NCI-H1048 (cell line): ENCODE measurements at regions not wholly inside any gene's neighbourhood (a gene's known extent, or its start where the extent isn't known, plus 50 kb on each side); places are given as distances from the start of the nearest gene placed in this dataset.
"Not testable (repeated sequence)": the region's sequence is repeated elsewhere in the genome, so short reads cannot be mapped to it uniquely, and the experiment has no call there.

Source experiments
- DNase-seq: peaks from one replicate; lab custom pipeline; 2025; lab: John Stamatoyannopoulos, UW

DNA sequence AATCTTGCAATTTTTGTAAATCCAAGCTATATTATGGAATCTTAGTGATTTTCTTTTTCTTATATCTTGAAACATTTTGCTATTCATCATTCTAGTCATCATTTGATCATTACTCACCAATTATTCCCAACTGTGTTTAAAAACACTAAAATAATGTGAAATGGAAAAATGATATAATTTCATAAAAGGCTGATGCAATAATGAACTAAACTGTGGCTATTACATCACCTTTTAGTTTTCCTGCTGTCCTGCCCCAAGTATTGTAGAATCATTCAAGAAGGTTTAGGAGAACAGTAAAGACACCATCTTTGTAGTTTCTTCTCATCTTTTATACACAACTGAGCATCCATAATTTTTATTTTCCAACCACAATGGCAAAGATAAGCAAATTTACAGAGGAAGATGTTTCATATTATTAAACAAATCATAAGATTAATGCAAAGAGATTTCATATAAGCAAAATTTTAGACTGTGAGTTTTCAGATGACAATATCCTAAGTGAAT lies 431.0 kb upstream of the SLC30A5 start:
- DNase-seq: no peak

DNA sequence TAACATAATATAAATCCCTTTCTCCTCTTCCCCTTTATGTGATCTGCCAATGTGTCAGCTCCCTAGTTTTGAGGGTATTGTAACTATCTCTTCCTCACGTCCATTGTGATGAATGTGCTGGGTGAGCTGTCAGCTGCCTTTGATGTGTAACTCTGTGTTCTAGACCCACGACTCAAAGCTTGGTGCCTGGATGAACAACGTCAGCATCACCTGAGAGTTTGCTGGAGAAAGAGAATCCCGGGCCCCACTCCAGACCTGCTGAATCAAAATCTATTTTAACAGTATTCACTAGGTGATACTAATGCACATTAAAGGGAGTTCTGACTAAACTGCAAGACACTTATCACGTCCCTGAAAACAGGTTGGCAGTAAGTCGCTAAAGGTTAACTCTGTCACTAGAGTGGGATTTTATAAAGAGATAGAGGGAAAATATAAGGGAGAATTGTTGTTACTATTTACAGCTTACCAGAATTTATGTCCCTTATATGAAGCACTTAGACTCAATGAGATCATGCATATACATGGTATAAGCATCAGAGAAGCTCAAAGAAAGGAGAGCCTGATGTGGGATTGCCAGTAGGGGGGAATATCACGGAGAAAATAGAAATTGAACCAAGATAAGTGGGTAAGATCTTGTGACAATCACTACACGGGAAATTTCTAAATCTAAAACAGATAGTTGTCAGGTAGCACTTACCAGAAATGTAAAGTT lies 423.8 kb upstream of the SLC30A5 start:
- no peak for DNase-seq

DNA sequence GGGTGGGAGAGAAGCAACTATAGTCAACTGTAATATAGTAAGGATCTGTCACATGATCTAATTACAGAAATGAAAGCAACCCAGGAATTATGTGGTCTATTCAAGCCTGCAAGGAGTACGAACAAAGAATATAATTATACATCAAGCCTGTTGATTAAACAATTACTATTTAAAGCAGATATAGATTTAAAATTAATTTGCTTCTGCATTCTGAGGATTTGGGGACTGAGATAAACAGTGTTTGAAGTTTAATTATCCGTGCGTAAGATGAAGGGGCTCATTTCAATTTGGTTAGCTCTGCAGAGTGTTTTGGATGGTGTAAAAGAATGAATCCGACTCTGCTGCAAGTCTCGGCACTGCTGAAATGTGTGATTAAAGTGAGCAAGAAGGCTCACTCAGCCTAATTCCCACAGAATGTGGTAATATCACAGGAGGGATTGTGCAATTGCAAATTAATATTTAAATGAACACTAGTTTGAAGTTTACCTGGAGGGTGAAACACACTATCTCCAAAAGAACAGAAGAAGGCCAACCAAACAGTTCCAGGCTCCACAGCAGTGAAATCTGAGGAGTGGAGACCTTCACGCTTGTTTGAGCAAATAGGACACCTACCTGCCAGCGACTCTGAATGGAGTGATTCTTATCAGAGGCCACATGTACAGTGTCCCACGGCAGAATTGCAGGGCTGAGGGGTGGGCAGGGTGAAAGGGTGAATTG lies 420.6 kb upstream of the SLC30A5 start:
- DNase-seq: no peak

GRCh38 chr5:68673823-68674180 lies 420.0 kb upstream of the SLC30A5 start:
- DNase-seq: no peak

- DNase-seq: no peak
These were observed 414.8 kb upstream of the SLC30A5 start for GRCh38 chr5:68679041-68679440.

- no peak for DNase-seq
These were observed 413.4 kb upstream of the SLC30A5 start for GRCh38 chr5:68680366-68680765.

DNA sequence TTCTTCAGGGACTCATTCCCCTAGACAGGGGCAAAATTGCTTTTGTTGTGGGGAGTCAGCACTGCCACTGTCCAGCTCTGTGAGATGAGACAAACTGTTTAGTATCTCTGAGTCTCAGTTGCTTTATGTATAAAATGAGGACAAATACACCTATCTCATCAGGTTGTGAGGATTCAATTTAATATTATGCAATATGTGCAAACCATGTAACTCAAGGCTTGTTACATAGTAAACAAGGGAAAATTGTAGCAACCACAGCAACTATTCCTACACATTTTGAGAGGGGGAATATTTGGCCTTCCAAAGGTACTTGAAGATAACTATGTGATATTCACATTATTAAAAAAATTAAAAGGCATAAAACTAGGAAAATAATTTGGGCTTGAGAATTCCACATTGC lies 411.9 kb upstream of the SLC30A5 start:
- no peak for DNase-seq

DNA sequence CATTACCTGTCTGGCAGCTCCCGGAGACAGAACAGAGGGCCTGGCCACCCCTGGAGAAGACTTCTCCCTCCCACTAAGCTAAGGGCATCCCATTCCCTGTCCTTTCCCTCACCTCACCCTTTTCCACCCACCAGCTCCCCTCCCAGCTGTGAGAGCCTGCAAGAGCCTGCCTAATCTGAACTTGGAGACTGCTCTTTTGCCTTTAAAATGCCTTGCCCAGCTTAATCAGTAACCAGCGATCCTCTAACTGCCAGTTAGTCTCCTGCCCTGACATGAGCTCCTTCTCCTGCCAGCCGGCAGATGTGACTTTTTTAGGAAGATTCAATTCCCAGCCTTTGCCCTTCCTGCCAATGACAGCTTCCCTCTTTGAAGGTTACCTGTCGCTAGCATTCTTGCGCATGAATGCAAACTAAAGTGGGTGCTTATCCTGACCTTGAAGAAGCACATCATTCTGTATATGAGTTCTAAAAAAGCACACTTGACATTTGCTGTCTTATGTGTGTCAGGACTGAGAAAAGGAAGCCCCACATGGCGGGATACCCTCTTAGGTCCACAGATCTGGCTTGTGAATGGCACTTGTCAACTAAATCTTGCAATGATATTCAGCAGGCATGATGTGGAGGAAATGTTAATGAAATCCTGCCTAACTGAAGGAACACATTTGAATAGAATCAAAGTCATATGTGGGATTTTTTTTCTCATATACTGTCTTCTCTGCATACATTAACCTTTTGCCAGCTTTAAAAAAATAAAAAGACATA lies 411.2 kb upstream of the SLC30A5 start:
- no peak for DNase-seq

DNA sequence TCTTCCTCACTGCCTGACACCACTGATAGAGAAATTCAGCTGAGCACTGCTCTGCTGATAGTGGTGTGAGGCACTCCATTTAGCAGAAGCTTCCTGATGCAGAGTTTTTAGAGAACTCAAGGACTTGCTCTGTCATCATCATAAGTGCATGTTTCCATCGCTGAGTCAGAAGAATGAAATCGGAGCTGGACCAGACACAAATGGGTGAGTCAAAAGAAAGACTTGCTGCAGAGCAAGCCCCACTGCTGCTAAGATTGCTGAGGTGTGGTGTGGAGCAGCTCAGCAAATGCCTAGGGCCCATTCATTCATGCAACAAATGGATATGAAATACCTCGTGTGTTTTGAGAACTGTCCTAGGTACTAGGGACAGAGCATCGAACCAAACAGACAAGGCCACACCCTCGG lies 410.2 kb upstream of the SLC30A5 start:
- DNase-seq: no peak

- DNase-seq: no peak
These were observed 408.0 kb upstream of the SLC30A5 start for GRCh38 chr5:68685863-68686262.

GRCh38 chr5:68688547-68688946 lies 405.3 kb upstream of the SLC30A5 start:
- DNase-seq: no peak

DNA sequence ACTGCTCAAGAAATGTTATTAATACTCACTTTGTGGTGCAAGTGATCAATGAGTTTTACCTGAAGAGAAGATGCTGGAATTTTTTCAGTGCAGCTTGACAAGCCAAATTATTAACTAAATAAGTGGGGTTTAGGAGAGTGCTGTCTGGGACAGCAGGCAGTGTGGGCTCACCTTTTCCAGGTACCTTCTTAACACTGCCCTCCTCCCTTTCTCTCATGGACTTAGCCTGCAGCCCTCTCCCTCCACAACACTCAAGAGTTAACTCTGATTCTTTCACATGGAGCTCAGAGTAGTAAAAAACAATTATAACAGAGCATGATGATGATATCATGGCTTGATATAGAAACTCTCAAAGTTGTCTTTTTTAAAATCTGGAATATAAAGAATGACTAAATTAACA lies 404.8 kb upstream of the SLC30A5 start:
- DNase-seq: no peak

- not testable (repeated sequence) for DNase-seq
These were observed 401.9 kb upstream of the SLC30A5 start for GRCh38 chr5:68691874-68692273.

- DNase-seq: no peak
These were observed 395.5 kb upstream of the SLC30A5 start for GRCh38 chr5:68698025-68698940.

DNA sequence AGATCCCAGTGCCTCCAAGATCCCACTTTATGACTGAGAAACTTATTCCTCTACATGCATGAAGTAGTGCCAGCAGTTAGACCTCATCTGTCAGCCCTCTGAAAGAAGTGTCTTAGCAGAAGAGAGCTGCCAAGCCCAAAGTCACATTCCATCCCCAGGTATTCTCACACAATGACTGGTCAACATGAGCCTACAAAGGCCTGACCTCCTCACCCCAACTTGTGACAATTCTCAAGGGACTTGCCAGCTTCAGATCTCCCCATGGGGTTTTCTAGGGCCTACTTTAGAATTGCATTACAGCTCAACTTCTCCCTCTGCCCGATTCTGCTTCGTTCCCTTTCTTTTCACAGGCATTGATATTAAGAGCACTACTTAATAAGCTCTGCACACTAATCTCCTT lies 393.8 kb upstream of the SLC30A5 start:
- DNase-seq: no peak

GRCh38 chr5:68707575-68707974 lies 386.2 kb upstream of the SLC30A5 start:
- DNase-seq: no peak

GRCh38 chr5:68708156-68708841 lies 385.5 kb upstream of the SLC30A5 start:
- DNase-seq: no peak

DNA sequence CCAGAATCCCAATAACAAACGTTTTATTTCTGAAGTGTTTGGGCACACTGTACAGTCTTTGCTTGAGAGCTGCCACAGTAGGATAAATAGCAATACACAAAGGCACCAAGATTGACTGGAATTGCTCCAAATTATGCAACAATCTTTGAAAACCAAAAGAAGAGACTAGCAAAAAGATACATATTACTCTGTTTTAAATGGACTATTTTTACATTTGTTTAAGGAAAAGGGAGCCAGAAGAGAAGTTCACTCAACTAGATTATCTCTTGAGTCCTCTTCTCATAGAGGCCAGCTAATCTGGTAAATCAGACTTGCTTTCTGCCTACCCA lies 385.0 kb upstream of the SLC30A5 start:
- DNase-seq: no peak

GRCh38 chr5:68709239-68709638 lies 384.6 kb upstream of the SLC30A5 start:
- no peak for DNase-seq

DNA sequence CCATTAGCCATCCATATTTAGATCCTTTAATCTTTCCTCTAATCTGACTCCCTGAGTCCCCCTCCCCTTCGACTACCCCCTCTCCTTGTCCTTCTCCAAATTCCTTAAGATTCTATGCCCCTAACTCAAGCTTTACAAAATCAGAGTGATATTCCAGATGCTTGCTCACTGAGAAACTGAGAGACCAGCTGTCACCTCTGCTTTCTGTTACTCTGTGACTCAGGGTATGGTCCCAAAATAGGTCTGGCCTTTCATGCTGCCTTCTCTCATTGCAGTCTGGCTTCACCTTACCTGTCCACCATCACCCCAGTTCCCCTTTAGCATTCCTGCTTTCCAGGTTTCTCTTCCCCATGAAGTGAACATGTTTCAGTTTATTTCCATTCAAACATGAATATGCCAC lies 383.3 kb upstream of the SLC30A5 start:
- no peak for DNase-seq
